Ovary (tissue), 3 donors: ENCODE measurements at regions not wholly inside any gene's neighbourhood (a gene's known extent, or its start where the extent isn't known, plus 50 kb on each side); places are given as distances from the start of the nearest gene placed in this dataset.

Experiments
- POLR2A ChIP-seq: fragments of 450-650 bp; IDR thresholded peaks from one replicate; pipeline ENCODE4 v1.6.1; 2017; ENCODE audit warnings: antibody characterized with exemption, mild to moderate bottlenecking, moderate library complexity
- TF ChIP-seq, protein P1 (sequence below), 3 donors: fragments of 450-650 bp in 2 of 3; fragments of 200-600 bp in 1 of 3; IDR thresholded peaks; one replicate each; pipeline versions ENCODE4 v1.5.1 to v1.8.0; 2016 to 2022; ENCODE audit warnings: antibody characterized with exemption in 3 of 3, mild to moderate bottlenecking in 1 of 3
- donor health status: DM: no; HTN: no; CAD: no.

DNA sequence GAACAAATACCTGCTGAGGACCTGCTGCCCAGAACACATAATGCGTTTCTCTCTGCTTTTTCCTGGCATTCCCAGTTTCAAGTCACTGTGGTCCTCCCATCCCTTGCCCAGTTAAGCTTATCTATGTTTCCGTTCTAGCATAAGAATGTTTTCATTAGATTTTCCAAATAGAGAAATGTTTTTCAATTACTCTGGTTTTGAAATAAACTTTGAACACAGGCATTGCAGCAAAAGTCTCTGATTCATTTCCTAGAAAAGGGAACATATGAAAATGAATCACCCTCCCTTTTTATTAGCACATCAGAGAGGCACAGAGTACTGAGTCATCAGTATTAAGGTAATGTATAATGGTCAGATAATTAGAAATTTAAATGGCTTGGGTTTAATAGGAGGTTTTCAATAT is 201.1 kb upstream of the TMEM260 start:
- TF ChIP-seq, protein P1, sequence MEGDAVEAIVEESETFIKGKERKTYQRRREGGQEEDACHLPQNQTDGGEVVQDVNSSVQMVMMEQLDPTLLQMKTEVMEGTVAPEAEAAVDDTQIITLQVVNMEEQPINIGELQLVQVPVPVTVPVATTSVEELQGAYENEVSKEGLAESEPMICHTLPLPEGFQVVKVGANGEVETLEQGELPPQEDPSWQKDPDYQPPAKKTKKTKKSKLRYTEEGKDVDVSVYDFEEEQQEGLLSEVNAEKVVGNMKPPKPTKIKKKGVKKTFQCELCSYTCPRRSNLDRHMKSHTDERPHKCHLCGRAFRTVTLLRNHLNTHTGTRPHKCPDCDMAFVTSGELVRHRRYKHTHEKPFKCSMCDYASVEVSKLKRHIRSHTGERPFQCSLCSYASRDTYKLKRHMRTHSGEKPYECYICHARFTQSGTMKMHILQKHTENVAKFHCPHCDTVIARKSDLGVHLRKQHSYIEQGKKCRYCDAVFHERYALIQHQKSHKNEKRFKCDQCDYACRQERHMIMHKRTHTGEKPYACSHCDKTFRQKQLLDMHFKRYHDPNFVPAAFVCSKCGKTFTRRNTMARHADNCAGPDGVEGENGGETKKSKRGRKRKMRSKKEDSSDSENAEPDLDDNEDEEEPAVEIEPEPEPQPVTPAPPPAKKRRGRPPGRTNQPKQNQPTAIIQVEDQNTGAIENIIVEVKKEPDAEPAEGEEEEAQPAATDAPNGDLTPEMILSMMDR (IDR thresholded peaks at IDR 0.05) = no peak
- no peak for TF ChIP-seq POLR2A
